Prostate gland (tissue), 2 donors: ENCODE measurements at regions not wholly inside any gene's neighbourhood (a gene's known extent, or its start where the extent isn't known, plus 50 kb on each side); places are given as distances from the start of the nearest gene placed in this dataset.

Experiments used
- CTCF ChIP-seq, 4 experiments: fragments of 200-600 bp in 2 of 4; fragments of 450-650 bp in 2 of 4; sonication (generic) in 2 of 4; IDR thresholded peaks; 1 replicate in 3 of 4; 2 replicates in 1 of 4; pipeline ENCODE4 v1.5.1; 2016 to 2019; ENCODE audit warnings: antibody characterized with exemption in 4 of 4, mild to moderate bottlenecking in 2 of 4, moderate library complexity in 2 of 4
- POLR2AphosphoS5 ChIP-seq: sonication (generic); formaldehyde crosslinking; IDR thresholded peaks from one replicate; pipeline ENCODE4 v1.6.1; 2017; ENCODE audit warnings: antibody characterized with exemption

- TF ChIP-seq CTCF (IDR thresholded peaks at IDR 0.05) = no peak
- no peak for TF ChIP-seq POLR2AphosphoS5
Observed at GRCh38 chr4:145988628-145989027, 50.0 kb upstream of the ZNF827 start.
